Stimulated activated naive CD8-positive, alpha-beta T cell treated with anti-CD3 and anti-CD28 coated beads, Interleukin-15, Interleukin-2, amounts not matched to agents 100 U/mL and 50 U/mL, for 24 hours (primary cell): ENCODE measurements at regions not wholly inside any gene's neighbourhood (a gene's known extent, or its start where the extent isn't known, plus 50 kb on each side); places are given as distances from the start of the nearest gene placed in this dataset.

Experiments used
- ATAC-seq: fragments of 150-1000 bp; cut with Tn5 transposase; one replicate; pipeline ENCODE4 v1.10.0; 2021
- DNase-seq: peaks from one replicate; pipeline ENCODE4 v3.0.0; 2021

DNA sequence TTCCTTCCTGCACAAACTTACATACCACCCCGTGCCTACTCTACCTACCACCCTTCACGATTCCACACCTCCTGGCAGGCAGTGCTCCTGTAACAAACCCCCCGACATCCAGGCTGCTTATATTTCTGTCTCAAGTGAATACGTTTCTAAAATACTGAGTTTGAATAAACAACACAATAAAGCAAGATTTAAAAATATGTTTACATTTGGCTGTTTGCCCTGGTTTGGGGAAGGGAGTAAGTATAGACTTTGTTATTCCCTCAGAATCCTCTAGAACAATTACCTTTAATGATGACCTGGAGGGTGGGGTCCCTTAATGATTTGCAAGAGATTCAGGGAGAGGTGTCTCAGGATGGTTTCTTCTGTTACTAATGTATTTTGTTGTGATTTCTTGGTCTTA, 402.6 kb upstream of the TBL1XR1 start:
- DNase-seq, result no peak
- no peak for ATAC-seq

DNA sequence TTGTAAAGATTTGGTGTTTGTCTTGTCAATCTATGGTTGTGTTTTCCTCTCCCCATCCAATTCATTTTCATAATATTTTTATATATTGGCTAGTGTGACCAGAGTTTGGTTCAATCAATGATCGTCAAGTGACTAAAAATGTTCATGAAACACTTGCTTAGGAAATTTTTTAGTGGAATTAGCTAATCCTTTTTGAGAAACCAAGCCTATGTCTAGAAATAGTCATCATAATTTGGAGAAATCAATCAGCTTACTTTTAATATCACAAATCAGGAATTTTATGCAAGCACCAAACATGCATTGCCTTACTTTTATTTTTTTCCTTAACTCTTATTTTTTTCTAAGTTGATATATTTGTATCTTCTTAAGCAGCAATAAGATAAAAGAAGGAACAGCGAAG, 403.1 kb upstream of the TBL1XR1 start:
- no peak for DNase-seq
- no peak for ATAC-seq

DNA sequence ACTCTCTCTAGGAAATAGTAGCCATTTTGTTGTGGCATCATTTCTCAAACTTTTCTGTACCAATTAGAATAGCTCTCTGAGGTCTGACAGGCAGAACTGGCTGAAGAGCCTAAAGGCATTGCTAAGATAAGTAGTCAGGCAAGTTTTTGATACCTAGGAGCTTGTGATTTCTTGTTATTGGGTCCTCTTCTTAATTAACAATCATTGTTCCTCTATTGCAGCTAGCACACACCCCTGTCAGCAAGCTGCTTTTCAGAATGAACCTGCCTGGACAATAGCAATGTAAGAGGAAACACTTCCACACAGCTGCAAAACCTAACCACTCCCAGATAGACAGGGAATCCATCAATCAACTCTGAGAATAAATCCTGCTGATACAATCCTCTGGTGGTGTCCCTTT, 403.9 kb upstream of the TBL1XR1 start:
- DNase-seq (no peak), ATAC-seq (no peak)

DNA sequence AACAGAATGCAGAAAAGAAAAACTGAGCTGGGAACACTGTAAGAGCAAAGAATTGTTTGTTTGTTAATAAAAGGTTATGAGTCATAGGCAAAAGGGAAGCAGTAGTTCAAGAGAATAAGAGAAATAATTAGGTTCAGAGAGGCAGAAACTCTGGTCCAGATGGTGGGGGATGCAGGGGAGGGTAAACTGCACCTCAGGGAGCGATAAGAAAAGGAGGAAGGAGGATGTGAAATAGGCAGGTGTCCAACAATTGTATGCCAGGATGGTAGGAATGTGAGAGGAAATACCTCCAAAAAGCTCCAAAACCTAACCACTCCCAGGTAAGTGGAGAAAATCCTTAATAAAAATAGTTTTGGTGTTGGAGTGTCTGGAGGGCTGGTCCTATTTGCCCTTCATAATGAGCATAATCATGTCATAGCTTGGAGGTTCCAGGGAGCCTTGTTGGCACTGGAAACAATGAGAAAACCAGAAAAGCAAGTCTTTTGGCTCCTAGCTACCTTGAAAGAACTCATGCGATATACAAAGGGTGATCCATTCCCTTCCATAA, 405.4 kb upstream of the TBL1XR1 start:
- ATAC-seq, result peak; percentile 42
- no peak for DNase-seq

DNA sequence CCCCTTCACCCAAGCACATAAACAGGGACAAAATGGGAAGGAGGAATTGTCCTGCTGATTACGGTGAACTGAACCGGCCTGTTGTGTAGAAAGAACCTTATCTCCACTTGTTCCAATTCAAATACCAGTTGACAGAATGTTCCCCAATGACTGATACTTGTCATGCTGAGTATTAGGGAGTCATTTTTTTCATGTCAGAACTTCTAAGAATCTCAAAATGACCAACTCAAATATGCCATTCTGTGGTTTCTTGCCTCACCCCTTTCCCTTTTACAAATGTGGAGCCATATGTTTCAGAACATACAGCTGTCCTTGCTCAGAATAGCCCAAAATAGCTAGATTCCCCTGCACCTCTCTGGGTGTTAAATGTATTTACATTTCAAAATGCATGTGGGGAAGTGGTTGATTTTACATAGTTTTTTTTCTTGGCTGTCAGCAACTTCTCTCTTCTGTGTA, 405.9 kb upstream of the TBL1XR1 start:
- DNase-seq (no peak), ATAC-seq (peak; percentile 63)

DNA sequence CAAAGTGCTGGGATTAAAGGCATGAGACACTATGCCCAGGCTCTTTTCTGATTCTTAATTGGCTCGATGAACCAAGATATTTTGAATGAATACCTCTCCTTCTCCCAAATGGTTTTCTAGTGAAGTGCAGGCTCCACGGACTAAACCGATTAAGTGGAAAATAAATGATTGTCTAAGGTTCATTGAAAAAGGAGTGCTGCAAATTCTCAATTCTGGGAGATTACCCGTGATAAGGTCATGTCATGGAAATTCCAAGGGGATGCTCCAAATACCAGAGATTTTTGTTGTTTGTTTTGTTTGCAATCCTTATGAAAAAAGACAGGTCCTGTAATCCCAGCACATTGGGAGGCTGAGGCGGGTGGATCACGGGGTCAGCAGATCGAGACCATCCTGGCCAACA, 406.9 kb upstream of the TBL1XR1 start:
- DNase-seq (no peak), ATAC-seq (no peak)

DNA sequence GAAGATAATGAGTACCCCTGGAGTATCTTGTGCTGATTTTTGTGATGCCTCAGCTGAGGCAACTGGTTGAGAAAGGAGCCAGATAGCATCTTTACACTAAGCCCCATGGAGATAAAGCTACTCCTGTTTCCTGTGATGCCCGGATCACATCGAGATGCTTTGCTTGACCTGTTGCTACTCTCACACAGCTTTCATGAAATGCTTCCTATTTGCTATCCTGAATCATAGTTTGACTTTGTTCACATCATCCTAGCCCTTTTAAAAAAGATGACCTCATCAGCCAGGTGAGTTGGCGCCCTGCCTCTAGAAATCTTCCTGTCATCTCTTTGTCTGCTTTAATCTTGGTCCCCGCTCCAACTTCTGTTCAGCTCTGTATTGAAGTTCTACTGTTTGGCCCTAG, 409.6 kb upstream of the TBL1XR1 start:
- DNase-seq, result no peak
- ATAC-seq, result no peak

DNA sequence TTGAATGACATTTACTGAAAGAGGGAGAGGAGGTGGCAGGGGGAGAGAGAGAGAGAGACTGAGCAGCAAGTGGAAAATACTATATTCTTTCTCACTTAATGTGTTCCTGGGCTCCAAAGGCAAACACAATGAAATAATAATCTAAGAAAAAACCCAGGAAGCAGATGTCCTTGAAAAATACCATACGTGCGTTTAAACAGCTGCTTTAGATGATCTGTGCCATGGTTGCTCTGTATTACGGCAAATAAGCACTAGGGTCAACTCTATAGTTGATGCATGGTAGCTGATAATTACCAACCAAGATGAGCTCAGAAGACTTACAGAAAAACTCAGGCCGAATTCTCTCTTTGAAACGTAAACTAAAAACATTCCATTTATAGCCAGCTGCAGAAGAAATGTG, 410.3 kb upstream of the TBL1XR1 start:
- DNase-seq, result no peak
- ATAC-seq, result no peak

DNA sequence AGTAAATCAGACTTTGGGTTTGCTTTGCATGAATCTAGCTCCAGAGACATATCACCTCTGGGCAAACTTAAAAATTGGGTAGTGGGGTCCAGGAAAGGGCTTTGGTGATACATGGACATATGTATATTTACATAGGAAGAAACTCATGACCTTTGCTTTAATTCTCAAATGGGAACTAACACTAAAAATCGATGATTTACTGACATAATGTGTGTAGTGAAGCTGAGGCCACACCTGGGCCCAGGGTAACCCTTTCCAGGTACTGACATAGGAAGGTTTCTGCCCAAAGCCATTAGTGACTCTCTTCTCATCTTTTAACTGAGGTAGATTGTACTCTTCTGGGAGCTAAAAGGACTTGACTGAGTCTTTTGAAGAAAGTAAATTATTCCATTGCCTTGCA, 411.2 kb upstream of the TBL1XR1 start:
- ATAC-seq (no peak), DNase-seq (no peak)

DNA sequence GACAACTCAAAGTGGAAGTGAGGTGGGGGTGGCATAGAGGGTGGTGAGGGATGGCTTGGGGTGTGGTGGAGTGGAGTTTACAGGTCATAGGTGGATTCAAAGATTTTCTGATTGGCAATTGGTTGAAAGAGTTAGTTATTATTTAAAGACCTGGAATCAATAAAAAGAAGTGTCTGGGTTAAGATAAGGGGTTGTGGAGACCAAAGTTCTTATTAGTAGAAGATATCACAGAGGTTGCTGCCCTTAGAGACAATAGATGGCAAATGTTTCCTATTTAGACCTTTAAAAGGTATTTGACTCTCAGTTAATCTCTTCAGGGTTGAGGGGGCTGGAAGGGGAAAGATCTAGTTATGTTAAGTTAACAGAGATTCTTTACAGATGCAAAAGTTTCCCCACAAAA, 412.3 kb upstream of the TBL1XR1 start:
- ATAC-seq, result no peak
- no peak for DNase-seq

DNA sequence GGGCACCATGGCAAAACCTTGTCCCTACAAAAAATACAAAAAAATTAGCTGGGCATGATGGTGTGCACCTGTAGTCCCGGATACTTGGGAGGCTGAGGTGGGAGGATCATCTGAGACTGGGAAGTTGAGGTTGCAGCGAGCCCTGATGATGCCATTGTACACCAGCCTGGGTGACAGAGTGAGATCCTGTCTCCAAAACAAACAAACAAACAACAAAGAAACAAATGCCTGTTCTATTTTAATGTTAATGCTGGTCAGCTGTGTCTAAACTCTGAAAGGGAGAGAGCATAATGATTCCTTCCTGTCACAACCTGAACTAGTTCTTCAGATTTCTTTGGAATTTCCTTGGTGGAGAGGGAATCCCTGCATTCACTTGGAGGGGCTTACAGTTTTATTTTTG, 413.0 kb upstream of the TBL1XR1 start:
- ATAC-seq, result no peak
- no peak for DNase-seq

DNA sequence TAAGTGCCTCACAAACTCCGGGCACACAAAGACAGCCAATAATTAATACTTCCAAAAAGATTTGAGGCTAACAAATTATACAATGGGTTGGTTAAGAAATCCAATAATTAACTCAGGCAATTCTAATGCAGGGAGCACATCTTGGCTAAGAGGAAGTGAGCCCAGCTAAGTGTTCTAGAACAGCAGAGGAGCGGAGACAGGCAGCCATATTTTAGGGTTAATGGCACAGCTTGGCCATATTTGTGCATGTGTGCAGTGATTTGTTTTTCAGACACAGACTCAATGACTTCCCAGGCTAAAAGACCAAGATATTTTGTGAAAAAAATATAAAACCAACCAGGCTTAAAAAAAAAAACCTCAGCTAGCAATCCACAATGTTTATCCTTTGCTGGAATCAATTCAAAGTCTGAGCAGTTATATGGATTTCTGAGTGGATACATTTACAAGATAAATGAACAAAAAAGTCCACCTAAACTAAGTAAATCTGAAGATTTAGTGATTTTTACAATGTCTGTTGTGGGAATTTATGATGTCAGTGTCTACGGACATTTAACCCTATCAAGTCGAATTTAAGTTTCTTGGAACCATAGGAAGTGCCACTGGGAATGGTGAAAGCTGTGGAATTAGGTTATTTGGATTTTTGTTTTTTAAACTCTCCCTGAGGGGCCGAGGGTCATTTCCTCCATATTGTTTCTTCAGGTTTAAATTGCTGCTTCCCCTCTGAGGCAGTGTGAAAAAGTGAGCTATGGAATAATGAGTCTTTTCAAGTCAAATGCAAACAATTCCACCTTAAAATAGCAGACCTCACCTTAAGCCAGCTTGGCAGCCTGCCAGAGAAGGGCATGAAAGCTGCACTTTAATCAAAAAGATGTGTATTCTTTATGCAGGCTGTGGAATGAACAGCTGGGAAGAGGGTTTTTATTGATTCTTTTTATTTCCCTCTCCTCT, 413.7 kb upstream of the TBL1XR1 start:
- DNase-seq, result no peak
- ATAC-seq, result no peak

DNA sequence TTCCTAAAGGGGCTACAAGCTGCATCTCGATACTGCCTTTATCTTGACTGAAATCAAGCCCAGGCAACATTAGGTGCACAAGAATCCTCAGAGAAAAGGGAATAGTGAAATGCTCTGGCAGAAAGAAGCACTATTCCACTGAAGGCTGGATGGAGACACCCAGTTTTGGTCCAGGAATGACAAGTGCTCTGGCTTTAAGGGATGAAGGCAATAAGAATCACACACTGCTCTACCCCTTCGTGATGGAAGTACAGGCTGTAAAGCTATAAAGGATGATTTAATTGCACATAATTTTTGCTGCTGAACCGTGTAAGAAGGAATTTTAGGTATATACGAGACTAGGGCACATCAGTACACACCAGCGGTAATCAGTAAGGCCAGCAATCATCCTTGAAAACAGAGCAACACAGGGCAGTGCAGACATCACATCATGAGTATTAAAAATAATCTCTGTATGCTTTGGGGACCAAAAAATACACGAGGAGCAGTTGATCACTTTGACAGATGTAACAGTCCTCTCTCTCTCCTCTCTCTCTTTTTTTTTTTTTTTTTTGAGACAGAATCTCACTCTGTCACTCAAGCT, 414.6 kb upstream of the TBL1XR1 start:
- DNase-seq, result no peak
- ATAC-seq, result no peak

DNA sequence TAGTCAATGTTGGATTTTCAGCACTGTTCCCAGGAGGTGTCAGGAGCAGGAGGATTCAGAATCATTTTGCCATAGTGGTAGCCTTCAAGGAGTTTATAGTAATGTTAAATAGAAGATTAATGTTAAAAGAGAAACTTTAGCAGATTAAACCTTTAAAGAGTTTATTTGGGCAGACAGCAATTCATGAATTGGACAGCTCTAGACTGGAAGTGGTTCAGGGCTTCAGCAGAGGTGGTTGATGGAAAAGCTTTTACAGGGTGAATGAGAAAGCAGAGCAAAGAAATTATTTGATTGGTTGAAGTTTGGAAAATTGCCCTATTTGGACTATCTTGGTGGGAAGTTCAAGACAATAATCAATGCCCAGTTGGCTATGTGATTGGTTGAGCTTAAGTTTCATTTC, 416.6 kb upstream of the TBL1XR1 start:
- ATAC-seq (no peak), DNase-seq (no peak)

DNA sequence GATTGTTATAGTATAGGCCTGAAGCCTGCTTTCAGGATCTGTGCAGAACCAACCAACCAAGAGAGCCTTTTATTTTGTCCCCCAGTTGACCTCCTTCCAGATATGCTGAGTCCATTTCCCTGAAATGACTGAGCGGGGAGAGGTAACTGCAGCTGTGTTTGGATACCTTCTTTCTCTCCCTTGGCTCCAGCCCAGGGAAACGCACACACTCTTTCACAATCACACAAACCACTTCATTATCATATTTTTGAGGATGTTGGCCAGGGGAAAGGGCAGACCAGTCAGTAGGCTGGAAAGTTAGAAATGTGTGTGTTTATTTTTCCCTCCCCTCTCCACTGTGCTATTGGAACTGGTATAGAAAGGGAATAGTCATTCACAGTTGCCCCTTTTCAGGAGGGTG, 417.7 kb upstream of the TBL1XR1 start:
- ATAC-seq, result no peak

DNA sequence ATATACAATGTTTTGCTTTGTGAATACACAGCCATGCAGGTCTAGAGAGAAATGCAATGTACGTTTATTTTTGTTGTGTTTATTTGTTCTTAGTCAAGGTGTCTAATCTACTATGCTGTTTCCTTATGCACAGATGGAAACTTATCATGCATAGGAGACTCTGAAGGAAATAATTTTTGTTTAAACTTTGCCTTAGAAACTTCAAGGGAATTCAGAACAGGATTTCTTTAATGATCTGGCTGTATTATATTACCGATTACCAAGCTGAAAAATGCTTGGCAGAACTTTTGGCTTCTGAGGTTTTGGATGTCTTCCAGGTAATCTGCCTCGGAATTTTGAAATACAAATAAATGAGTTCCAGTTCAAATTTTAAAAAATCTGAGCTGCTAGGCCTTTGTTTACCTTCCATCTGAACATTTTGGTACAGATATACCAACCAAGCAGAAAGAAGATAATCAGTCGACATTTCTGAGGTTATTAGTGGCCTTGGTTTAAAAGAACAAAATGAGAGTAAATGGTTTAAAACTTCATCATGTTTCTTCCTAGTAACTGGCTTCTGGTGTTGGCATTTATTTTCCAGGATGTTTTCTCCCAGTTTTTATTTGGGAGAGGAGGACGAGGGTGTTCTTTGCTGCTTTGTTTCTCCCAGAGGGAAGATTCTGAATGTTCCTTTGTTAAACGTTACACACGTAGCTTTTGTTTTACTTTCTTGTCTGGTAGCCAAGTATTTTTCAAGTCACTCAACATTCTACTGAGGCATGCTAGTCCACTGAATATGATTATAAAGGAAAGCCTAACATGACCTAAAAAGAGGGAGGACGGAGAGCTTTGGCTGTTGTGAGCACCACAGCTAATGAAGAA, 421.8 kb upstream of the TBL1XR1 start:
- no peak for DNase-seq

More for the DNA sequence above, 417.7 kb upstream of the TBL1XR1 start:
- DNase-seq, result no peak

DNA sequence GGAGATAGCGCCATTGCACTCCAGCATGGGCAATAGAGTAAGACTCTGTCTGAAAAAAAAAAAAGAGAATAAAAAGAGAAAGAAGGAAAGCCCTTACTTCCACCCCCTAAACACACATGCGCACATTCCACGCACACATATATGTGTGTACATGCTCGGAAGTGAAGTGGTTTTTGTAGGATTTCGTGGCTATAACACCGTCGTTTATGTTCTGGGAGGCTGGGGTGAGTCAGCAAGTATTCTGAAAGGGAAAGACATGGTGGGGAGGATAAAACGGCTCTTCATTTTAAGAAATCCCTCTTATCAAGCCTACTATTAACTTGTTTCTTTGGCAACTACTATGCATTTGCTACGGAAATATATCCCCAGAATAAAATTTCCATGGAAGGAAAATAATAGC, 422.8 kb upstream of the TBL1XR1 start:
- DNase-seq (no peak), ATAC-seq (no peak)

More for the DNA sequence above, 421.8 kb upstream of the TBL1XR1 start:
- no peak for ATAC-seq

DNA sequence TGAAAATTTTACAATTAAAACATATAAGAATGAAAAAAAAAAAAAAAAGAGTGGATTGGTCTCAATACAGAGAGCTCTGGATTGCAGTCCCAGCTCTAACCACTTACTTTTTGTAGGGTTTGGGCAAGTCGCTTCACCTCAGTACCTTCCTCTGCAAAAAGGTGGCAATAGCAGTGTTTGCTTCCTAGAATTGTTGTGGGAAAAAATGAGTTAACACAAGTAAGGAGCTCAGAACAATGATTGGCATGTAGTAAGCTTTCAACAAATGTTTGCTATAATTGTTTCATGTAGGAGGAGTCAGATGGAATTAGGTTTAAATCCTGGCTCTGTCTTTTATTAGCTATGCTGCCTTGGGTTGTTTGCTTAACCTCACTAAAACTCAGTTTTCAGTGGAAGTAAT, 425.2 kb upstream of the TBL1XR1 start:
- DNase-seq (no peak), ATAC-seq (no peak)

DNA sequence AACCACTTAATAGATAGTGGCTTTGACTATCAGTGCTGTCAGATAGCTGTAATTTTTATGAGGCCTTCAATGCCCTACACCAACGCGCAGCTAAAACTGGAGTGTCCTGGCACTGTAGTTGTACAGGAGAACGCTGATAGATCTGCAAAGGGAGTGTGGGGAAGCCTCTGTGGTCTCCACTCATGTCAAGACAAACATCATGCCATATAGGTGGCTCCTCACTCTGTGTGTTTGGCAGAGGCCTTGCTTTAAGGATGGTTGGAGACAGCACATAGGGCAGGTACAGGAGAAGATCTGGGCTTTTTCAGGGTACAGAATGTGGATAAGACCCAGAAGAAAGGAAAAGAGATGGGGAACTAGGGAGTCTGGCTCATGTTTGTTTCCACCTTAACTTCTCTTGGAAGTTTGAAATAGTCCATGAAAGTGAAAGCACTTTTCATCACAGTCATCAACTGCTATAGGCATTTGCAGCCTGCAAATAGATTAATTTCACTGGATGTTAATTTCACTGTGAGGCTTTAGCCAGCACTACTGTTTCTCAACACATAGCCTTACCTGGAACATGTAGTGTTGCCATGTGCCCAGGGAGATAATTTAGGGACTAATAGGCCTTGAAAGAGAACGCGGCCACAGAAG, 425.8 kb upstream of the TBL1XR1 start:
- ATAC-seq (no peak), DNase-seq (no peak)

DNA sequence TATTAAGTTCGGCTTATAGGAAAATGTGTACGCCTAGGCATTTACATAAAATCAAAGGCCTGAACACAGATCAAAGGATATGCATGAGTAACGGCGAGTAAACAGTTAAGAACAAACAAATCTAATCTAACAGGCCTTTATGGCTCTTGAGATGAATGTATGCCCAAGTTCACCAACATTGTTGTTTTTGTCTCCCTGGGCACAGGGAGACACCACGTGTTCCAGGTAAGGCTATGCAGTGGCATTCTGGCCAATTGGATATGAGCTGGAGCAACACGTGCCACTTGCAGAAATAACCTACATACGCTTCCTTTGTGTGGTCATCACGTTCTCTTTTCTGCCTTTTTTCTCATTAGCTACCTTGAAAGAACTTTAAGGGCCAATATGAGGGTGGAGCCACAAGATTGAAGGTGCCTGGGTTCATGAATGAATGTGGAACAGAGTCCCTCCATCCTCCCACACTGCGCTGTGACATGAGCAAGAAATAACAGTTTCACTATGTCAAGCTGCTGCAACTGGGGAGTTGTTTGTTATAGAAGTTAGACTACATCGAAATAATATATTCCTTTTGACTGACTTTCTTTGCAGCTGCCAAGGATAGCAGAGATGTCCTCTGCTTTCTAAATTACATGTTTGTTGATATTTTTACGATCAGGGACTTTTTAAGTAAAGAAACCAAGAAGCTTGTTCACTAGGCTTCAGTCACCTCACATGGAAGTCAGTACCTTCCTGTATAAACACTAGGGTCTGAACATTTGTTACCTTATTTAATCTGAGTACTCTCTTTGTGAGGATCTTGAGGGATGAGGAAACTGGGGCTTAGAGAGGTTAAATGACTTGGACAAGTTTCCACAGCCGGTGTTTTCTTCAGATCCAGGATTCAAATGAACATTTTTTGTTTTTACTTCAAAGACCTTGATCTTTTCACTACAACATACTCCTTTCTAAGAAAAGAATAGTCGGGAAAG, 427.5 kb upstream of the TBL1XR1 start:
- no peak for DNase-seq

DNA sequence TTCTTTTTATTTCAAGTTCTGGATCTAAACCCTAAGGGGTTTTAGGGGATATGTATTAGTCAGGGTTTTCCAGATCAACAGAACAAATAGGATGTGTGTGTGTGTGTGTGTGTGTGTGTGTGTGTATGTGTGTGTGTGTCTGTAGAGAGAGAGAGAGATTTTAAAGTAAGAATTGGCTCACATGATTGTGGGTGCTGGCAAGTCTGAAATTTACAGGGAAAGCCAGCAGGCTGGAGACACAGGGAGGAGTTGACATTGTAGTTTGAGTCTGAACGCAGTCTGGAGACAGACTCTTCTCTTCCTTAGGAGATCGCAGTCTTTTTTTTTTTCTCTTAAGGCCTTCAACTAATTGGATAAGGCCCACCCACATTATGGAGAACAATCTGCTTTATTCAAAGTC, 428.8 kb upstream of the TBL1XR1 start:
- ATAC-seq, result no peak
- DNase-seq, result no peak

More for the DNA sequence above, 427.5 kb upstream of the TBL1XR1 start:
- peak; percentile 46 for ATAC-seq
